ENCODE measurements at regions not wholly inside any gene's neighbourhood (a gene's known extent, or its start where the extent isn't known, plus 50 kb on each side); places are given as distances from the start of the nearest gene placed in this dataset.
A peak's percentile ranks its signal among the peaks of the same experiment; 100 is the strongest.
"Not testable (repeated sequence)": the region's sequence is repeated elsewhere in the genome, so short reads cannot be mapped to it uniquely, and the experiment has no call there.

GRCh38 chr2:175769200-175769599 is 232.9 kb downstream of the LNPK start:
- no peak for DNase-seq

DNA sequence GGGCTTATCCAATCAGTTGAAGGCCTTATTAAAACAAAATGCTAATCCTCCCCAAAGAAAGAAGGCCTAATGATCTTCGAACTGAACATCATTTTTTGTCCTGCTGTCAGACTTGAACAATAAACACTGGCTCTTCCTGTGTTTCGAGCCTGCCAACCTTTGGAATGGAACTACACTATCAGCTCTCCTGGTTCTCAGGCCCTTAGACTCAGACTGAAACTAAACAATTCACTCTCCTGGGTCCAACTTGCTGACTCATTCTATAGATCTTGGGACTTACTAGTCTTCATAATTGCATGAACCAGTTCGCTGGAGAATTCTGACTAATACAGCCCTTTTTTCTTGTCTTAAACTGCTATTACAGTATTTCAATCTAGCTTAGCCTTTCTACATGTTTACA is 235.2 kb downstream of the LNPK start:
- DNase-seq, result no peak

GRCh38 chr2:175755656-175756386 is 246.2 kb downstream of the LNPK start:
- DNase-seq, result no peak

- no peak for DNase-seq
Measured at GRCh38 chr2:175755169-175755568, 246.9 kb downstream of the LNPK start.

DNA sequence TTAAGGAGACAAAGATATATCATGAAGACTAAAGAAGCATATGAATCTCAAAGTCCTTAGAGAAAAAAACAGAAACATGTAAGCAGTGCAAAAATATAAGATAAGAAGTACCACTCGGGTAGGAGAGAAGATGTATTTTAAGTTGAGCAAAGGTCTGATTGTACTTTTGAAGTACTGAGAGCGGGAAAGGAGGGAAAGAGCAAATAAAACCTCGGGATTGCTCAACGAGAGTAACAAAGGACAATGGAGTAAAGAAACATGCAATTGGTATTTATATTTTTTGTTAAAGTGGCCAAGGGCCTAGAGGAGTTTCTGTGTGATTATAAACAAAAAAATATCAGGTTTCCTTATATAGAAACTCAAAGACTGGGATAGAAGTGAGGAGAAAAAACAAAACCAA is 251.9 kb downstream of the LNPK start:
- DNase-seq, result no peak

DNA sequence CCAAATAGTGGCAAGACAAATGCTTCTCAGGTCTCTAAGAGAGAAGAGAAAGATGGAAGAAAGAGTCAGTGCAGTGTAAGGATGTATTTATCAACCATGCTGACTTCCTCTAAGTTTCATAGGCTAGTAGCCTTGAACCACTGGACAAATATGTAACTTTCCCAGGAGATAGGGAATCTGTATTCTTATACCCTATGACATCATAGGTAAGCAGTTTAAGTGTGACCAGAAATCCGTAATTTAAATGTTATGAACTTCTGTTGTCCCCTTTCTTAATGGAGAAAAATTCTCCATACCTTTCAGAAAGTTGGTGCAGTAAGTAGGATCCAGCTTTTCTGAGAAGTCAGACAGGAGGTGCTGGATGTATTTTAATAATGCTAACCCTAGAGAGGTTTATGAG is 256.2 kb downstream of the LNPK start:
- DNase-seq, result no peak

- DNase-seq, result no peak
Measured at GRCh38 chr2:175744000-175744399, 258.1 kb downstream of the LNPK start.

DNA sequence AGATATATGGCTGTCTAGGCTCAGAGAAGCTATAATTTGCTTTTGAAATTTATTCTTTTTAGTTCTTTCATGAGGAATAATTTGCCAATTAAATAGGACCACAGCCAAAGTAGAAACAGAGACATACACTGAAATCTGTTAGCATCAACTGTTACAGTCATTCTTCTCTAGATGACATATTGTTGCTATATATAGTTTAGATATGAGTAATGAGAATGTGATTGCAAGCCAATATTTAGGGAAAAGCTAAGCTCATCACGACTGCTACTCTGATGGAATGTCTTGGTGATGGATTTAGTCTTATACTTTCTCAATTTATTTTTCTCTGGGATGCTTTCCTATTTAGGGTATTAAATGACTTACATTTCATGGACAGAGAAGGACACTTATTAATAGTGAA is 259.1 kb downstream of the LNPK start:
- no peak for DNase-seq

DNA sequence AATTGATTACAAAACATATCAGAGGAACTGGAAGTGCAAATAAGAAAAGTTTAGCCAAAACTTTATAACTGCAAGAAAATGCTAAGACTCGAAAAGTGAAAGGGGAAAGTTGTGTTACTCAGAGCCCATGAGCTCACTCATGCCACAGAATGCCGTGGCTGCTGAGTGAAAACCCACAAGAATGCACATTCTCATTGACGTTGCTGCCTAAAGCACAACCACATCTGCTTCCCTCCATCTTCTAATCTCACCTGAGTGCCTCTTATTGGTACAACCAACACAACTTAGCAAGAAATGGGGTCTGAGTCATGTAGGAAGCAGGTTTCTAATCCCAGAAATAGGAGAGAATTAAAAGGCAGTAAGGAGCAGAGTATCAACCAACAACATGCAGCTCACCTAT is 259.7 kb downstream of the LNPK start:
- DNase-seq, result no peak

GRCh38 chr2:175741164-175741563 is 260.9 kb downstream of the LNPK start:
- DNase-seq, result no peak

- DNase-seq, result no peak
Measured at GRCh38 chr2:175737722-175738361, 264.2 kb downstream of the LNPK start.

DNA sequence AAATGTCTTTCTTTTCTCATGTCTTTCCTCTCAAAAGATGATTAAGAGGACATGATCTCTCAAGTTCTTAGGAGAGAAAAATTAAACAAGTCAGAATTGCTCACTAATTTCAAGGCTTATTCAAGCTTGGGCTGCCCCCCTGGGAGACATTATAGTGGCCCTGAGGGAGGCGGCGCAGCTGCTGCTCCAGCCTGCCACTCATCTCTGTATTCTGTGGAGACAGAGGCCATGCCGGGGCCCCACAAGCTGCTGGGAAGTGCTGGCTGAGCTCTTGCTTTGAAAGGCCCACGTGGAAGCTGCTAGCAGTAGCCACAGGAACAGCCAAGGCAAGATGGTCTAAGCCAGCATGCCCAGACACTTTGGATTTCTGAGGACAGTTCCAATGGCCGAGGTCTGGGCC is 267.4 kb downstream of the LNPK start:
- DNase-seq, result no peak

DNA sequence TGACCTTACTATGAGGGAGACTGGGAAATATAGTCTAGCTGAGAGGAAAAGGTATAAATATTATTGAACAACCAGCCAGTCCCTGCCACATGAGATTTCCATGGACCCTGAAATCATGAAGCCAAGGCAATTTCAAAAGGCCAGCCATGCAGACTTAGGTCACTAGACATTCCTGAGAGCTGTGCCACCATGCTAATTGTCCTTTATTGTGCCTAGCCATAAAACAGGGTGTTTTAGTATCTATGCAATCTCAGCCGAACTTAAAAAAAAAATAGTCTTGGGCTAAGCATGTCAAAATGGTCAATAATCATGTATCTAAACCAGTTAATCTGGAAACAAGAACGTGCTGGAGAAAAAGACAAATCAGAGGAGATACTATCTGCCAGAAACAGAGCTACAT is 269.5 kb downstream of the LNPK start:
- DNase-seq, result no peak

- no peak for DNase-seq
Measured at GRCh38 chr2:175730050-175730449, 272.0 kb downstream of the LNPK start.

DNA sequence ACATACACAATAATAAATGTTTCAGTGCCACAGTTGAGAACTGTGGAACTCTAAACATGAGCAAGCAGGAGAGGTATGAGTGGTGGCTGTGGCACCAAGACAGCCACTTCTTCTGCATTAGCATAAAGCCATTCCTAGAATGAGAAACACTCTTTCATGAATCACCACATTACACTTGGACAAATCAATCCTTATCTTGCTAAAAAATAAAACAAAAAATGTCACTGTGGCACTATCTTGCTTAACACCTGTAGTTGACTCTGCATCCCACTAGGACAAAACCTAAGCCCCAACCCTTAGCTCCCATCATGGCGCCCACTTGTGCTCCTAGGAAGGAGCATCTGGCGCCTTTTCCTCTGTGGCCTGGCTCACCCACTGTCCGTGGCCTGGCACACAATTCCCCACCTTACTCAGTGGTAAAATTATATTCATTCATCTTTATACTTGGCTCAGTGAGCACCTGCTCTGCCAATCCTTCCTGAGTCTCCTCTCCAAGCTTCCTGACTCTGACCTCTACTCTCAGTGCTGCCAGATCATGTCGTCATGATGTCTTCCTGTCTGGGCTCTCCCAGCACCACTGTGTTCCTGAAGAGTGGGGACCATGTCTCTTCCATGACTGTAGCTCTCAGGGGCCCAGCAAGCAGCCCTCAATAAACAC is 272.9 kb downstream of the LNPK start:
- no peak for DNase-seq

DNA sequence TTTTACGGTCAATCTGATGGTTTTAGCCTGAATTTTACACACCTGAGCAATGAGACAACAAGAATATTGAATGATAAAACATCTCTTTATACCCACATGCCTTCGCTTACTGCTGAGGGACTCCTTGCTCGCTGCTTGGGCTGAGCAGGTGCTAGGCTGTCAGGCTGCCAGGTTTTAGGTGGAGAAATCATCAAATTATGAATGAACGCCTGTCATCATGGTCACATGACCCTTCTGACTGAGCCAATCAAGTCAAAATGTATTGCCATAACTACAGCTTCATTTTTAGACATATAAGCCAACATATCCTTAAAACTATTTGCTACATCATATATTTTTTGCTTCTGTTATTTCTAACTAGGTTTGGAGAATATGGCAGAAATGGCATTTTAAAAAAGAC is 274.0 kb downstream of the LNPK start:
- no peak for DNase-seq

DNA sequence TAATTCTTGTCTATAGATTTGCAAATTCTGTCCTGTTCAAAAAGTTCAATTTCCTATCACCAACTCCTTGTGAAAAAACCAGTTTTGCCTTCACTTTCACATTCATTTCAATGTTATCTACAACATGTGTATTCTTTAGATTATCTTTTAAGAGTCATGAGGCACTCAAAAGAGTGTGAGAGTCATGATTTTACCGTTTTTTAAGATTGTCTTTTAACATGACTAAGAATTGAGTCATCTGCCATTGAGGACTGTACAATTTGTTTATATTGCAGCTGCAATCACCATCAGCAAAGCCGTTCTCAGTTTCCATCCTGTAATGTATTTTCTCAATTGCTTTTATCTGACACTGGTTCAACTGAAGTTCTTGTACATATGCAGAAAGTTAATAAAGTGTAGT is 275.8 kb downstream of the LNPK start:
- DNase-seq, result no peak

DNA sequence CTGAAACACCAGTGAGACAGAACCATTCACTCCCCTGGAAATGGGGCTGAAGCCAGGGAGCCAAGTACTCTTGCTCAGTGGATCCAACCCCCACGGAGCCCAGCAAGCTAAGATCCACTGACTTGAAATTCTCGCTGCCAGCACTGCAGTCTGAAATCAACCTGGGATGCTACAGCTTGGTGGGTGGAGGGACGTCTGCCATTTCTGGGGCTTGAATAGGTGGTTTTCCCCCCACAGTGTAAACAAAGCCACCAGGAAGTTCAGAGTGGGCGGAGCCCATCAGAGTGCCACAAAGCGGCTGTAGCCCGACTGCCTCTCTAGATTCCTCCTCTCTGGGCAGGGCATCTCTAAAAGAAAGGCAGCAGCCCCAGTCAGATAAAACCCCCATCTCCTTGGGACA is 292.8 kb downstream of the LNPK start:
- no peak for DNase-seq

DNA sequence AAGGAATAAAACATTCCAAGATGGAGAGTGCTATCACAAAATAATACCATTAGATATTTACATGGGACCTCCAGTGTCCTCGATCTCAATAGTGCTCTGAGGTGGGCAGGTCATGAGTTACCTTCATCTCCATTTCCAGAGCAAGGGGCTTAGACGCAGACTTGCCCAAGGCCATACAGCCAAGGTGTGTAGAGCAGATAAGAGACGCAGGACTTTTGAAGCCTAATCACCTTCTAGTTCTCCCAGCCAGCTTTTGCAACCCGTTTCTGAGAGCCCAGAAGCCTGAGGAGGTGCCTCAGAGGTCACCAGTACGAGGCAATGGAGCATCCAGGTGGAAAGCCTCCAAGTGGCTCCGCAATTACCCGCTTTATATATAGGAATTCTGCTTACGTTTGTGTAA is 294.7 kb downstream of the LNPK start:
- no peak for DNase-seq

GRCh38 chr2:175704568-175704967 is 297.5 kb downstream of the LNPK start:
- not testable (repeated sequence) for DNase-seq

DNA sequence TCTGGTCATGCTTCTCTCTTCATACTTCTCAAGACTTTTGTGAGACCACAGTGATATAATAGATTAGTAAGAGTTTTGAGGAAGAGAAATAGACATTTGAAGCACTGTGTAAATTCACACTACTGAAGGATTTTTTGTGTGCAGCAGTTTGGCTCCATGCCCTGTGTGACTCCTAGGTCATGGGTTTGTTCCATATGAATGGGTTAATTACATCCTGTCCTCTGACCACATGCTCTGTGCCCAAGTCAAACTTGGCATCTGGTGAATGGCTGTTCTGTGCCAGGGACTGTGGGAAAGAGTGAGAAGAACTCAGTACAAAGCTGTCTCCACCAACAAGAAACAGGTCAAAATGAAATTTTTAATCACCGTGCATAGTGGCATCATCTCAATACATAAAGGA is 304.0 kb downstream of the LNPK start:
- DNase-seq, result no peak

- peak in 12 of 56 donors; percentile 1 to 47 (median 4) for DNase-seq
Measured at GRCh38 chr2:175690113-175690837, 311.8 kb downstream of the LNPK start.

Data from nucleus accumbens (tissue), 56 donors.